MM.1S (cell line): ENCODE measurements at regions not wholly inside any gene's neighbourhood (a gene's known extent, or its start where the extent isn't known, plus 50 kb on each side); places are given as distances from the start of the nearest gene placed in this dataset.

ENCODE experiments used
- CTCF ChIP-seq: fragments of 300-600 bp; sonication (generic); IDR thresholded peaks from 2 replicates; pipeline ENCODE4 v1.5.1; 2016; ENCODE audit warnings: antibody characterized with exemption, low read length, mixed read lengths
- EZH2 ChIP-seq: fragments of 300-600 bp; sonication (generic); optimal IDR thresholded peaks from 2 replicates; pipeline ENCODE3; 2017; ENCODE audit warnings: low read depth, mild to moderate bottlenecking, antibody characterized with exemption, low read length, mixed read lengths

GRCh38 chr14:40346275-40346674 is 914.0 kb upstream of the FBXO33 start:
- no peak for TF ChIP-seq CTCF
- no peak for TF ChIP-seq EZH2
